Caco-2 (cell line): ENCODE measurements at regions not wholly inside any gene's neighbourhood (a gene's known extent, or its start where the extent isn't known, plus 50 kb on each side); places are given as distances from the start of the nearest gene placed in this dataset.

Experiments
- BruUV-seq: library from RNA; stranded (reverse); fragments of 400-500 nt; replicated peaks from 2 replicates; lab custom pipeline; 2021; lab: Mats Ljungman, UMichigan
- CTCF ChIA-PET: fragments of 300-600 bp; sonication (Branson Sonifier 250); formaldehyde crosslinking; loops from one replicate; lab custom pipeline; 2022; ENCODE audit warnings: antibody characterized with exemption; lab: Charles Lee
- POLR2A ChIA-PET: fragments of 300-600 bp; sonication (Branson Sonifier 250); formaldehyde crosslinking; loops from one replicate; lab custom pipeline; 2022; ENCODE audit warnings: antibody characterized with exemption; lab: Charles Lee
- DNase-seq, 2 experiments: peaks; one replicate each; pipeline versions ENCODE4 v3.0.0 to v3.0.0-alpha.2; 2020 to 2022
- H3K27me3 ChIP-seq: replicated peaks from 2 replicates; pipeline ENCODE4 v1.6.0; 2011; ENCODE audit warnings: low read length; ENCODE audit not compliant: control insufficient read depth, insufficient read depth
- H3K36me3 ChIP-seq: 2 replicates; pipeline ENCODE4 v1.5.1; 2011; ENCODE audit warnings: low read length; ENCODE audit not compliant: control insufficient read depth, insufficient read depth
- H3K4me1 ChIP-seq: fragments of 250-450 bp; sonication (Bioruptor Pico); 2 replicates; pipeline ENCODE4 v1.5.1; 2020; ENCODE audit warnings: mild to moderate bottlenecking
- H3K4me3 ChIP-seq: 2 replicates; pipeline ENCODE4 v1.5.1; 2011; ENCODE audit warnings: low read depth, mild to moderate bottlenecking, control low read depth, low read length
- H3K9me3 ChIP-seq: fragments of 250-450 bp; sonication (Bioruptor Pico); 2 replicates; pipeline ENCODE4 v1.5.1; 2020; ENCODE audit warnings: mild to moderate bottlenecking, moderate library complexity
- H3K27ac Mint-ChIP-seq: one replicate; pipeline ENCODE4 v1.8.0; 2022; ENCODE audit warnings: mixed read lengths; ENCODE audit not compliant: unreplicated experiment
- H3K27me3 Mint-ChIP-seq: one replicate; pipeline ENCODE4 v1.8.0; 2022; ENCODE audit warnings: mixed read lengths; ENCODE audit not compliant: insufficient read depth, unreplicated experiment
- H3K36me3 Mint-ChIP-seq: one replicate; pipeline ENCODE4 v1.8.0; 2022; ENCODE audit warnings: mild to moderate bottlenecking, mixed read lengths; ENCODE audit not compliant: insufficient read depth, unreplicated experiment
- H3K4me1 Mint-ChIP-seq: one replicate; pipeline ENCODE4 v1.8.0; 2022; ENCODE audit warnings: low read depth, mixed read lengths; ENCODE audit not compliant: unreplicated experiment
- H3K4me3 Mint-ChIP-seq: one replicate; pipeline ENCODE4 v1.8.0; 2022; ENCODE audit warnings: mild to moderate bottlenecking, moderate library complexity, mixed read lengths; ENCODE audit not compliant: unreplicated experiment
- H3K9me3 Mint-ChIP-seq: one replicate; pipeline ENCODE4 v1.8.0; 2022; ENCODE audit warnings: mixed read lengths; ENCODE audit not compliant: unreplicated experiment
- intact Hi-C: fragments of 100-400 bp; cut with micrococcal nuclease; formaldehyde crosslinking; loops from one replicate; pipeline ENCODE4 v1.10.0; 2022; ENCODE audit not compliant: unreplicated experiment
- TF ChIP-seq, protein P1 (sequence below), 2 experiments: fragments of 200-600 bp in 1 of 2; IDR thresholded peaks; 1 replicate in 1 of 2; 2 replicates in 1 of 2; pipeline versions ENCODE4 v1.5.1 to v1.8.0; 2011 to 2022; ENCODE audit warnings: antibody characterized with exemption in 1 of 2, control low read depth in 1 of 2, inconsistent platforms in 1 of 2, low read depth in 1 of 2, low read length in 1 of 2, mild to moderate bottlenecking in 1 of 2, moderate library complexity in 1 of 2; ENCODE audit not compliant: insufficient read depth in 1 of 2, severe bottlenecking in 1 of 2, unreplicated experiment in 1 of 2

DNA sequence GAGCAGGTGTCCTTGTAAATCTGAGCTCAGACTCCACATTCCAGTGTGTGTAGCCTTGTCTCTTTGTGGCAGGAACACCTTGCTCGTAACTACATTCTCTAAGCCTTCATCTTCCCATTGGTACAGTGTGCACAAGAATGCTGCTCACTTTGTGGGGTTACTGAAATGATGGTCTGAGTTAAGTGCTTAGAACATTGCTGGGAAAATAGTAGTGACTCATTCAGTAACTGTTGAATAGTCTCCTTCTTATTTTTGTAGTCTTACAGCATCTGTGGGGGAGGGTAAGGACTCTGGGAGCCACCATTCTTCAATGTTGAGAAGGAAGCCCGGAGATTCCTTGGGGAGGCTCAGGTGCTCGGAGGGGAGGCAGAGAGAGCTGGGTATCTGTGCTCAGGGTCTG is 236.0 kb upstream of the HDAC4 start:
- no peak for DNase-seq
- Mint-ChIP-seq H3K36me3 (no peaks in the 10 kb centered on the region), H3K27me3 (no peaks in the 10 kb centered on the region), H3K9me3 (no peaks in the 10 kb centered on the region), H3K4me1 (no peaks in the 10 kb centered on the region), H3K27ac (no peak overlapping the region), H3K4me3 (no peak overlapping the region)
- no TSS peak for BruUV-seq
- ChIA-PET CTCF (no interaction called here), POLR2A (no interaction called here)
- intact Hi-C loops: no loop called here
- Histone ChIP-seq H3K9me3 (no peaks in the 10 kb centered on the region), H3K4me1 (no peaks in the 10 kb centered on the region), H3K27me3 (no peaks in the 10 kb centered on the region), H3K4me3 (no peak overlapping the region), H3K36me3 (no peaks in the 10 kb centered on the region)
- TF ChIP-seq, protein P1, sequence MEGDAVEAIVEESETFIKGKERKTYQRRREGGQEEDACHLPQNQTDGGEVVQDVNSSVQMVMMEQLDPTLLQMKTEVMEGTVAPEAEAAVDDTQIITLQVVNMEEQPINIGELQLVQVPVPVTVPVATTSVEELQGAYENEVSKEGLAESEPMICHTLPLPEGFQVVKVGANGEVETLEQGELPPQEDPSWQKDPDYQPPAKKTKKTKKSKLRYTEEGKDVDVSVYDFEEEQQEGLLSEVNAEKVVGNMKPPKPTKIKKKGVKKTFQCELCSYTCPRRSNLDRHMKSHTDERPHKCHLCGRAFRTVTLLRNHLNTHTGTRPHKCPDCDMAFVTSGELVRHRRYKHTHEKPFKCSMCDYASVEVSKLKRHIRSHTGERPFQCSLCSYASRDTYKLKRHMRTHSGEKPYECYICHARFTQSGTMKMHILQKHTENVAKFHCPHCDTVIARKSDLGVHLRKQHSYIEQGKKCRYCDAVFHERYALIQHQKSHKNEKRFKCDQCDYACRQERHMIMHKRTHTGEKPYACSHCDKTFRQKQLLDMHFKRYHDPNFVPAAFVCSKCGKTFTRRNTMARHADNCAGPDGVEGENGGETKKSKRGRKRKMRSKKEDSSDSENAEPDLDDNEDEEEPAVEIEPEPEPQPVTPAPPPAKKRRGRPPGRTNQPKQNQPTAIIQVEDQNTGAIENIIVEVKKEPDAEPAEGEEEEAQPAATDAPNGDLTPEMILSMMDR (IDR thresholded peaks at IDR 0.05; ENCODE audit: insufficient read depth in 1 of 2, low read depth in 1 of 2, low read length in 1 of 2, severe bottlenecking in 1 of 2, unreplicated experiment in 1 of 2): no peak

DNA sequence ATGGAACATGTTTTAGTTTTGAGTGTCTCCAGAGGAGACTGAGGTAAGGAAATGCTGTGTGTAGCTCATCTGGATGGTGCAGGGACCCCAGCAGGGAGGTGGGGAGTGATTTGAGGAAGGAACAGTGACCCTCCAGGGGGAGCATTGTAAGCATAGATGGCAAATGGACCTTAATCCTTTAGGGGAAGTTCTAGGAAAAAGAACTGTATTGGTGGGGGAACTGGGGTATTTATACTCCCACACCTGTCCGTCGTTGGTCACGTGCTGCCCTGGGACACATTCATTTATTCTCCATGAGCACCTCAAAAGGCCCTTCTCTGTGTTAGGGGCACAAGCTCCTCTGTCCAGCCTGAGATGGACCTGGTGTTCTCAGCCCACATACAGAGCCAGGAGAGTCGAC is 233.9 kb upstream of the HDAC4 start:
- Histone ChIP-seq H3K36me3 (no peaks in the 10 kb centered on the region), H3K4me3 (no peak overlapping the region), H3K4me1 (no peaks in the 10 kb centered on the region), H3K9me3 (no peaks in the 10 kb centered on the region), H3K27me3 (no peaks in the 10 kb centered on the region)
- Mint-ChIP-seq H3K27ac (no peak overlapping the region), H3K9me3 (no peaks in the 10 kb centered on the region), H3K36me3 (no peaks in the 10 kb centered on the region), H3K4me3 (no peak overlapping the region), H3K4me1 (no peaks in the 10 kb centered on the region), H3K27me3 (no peaks in the 10 kb centered on the region)
- no peak for DNase-seq
- intact Hi-C loops: no loop called here
- POLR2A ChIA-PET: no interaction called here
- TF ChIP-seq, protein P1 (IDR thresholded peaks at IDR 0.05; ENCODE audit: insufficient read depth in 1 of 2, low read depth in 1 of 2, low read length in 1 of 2, severe bottlenecking in 1 of 2, unreplicated experiment in 1 of 2): no peak
- BruUV-seq: no TSS peak
- CTCF ChIA-PET: no interaction called here

DNA sequence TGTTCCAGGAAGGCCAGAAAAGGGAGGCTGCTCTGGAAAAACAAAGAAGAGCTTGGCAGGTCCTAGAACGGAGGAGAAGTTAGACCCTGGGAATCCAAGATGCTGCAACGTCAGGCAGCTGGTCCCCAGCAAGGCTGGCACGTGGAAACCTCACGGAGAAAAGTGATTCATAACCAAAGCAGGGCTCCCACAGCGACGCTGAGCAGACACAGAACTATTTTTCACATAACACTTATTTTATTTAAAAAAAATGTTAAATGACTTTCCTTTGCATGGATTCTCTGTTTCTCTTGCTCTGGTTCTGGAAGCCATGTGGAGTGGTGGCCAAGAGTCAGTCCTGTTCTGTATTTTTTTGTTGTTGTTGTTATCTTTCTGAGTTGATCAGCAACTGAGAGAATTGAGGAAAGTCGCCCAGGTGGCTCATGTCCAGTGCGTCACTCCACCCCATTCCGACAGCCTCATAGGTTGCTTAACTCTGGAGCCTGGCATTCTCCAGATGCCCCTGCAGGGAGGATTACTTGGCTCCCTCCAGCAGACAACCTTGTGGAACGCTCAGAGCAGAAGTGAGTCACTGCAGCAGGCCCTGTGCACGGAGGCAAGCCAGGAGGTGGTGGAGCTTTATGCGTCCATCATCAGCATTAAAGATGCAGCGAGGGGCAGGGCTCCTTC is 229.9 kb upstream of the HDAC4 start:
- Histone ChIP-seq H3K4me3 (no peak overlapping the region), H3K4me1 (no peaks in the 10 kb centered on the region), H3K36me3 (no peaks in the 10 kb centered on the region), H3K9me3 (no peaks in the 10 kb centered on the region), H3K27me3 (no peaks in the 10 kb centered on the region)
- ChIA-PET POLR2A (no interaction called here), CTCF (no interaction called here)
- H3K27ac Mint-ChIP-seq: no peak overlapping the region
- BruUV-seq: no TSS peak
- H3K36me3 Mint-ChIP-seq: no peaks in the 10 kb centered on the region
- intact Hi-C loops: no loop called here
- H3K27me3 Mint-ChIP-seq: no peaks in the 10 kb centered on the region
- H3K9me3 Mint-ChIP-seq: no peaks in the 10 kb centered on the region
- no peak overlapping the region for H3K4me3 Mint-ChIP-seq
- H3K4me1 Mint-ChIP-seq: no peaks in the 10 kb centered on the region
- TF ChIP-seq, protein P1 (IDR thresholded peaks at IDR 0.05; ENCODE audit: insufficient read depth in 1 of 2, low read depth in 1 of 2, low read length in 1 of 2, severe bottlenecking in 1 of 2, unreplicated experiment in 1 of 2): no peak
- DNase-seq: no peak
